Smooth muscle cell (in vitro differentiated cells): ENCODE measurements at regions not wholly inside any gene's neighbourhood (a gene's known extent, or its start where the extent isn't known, plus 50 kb on each side); places are given as distances from the start of the nearest gene placed in this dataset.

Experiments
- DNase-seq: peaks from one replicate; lab custom pipeline; 2025; ENCODE audit not compliant: unreplicated experiment; lab: John Stamatoyannopoulos, UW
- H2AFZ ChIP-seq: fragments of 200-600 bp; sonication (generic); 2 replicates; pipeline ENCODE4 v1.6.0; 2016; ENCODE audit warnings: antibody characterized with exemption, low read depth, mild to moderate bottlenecking
- H3F3A ChIP-seq: fragments of 200-600 bp; sonication (generic); 2 replicates; pipeline ENCODE4 v1.6.0; 2017; ENCODE audit warnings: antibody characterized with exemption, low read depth
- H3K27ac ChIP-seq: fragments of 200-600 bp; sonication (generic); 2 replicates; pipeline ENCODE4 v1.5.1; 2016; ENCODE audit warnings: low read depth, mild to moderate bottlenecking
- H3K27me3 ChIP-seq: fragments of 200-600 bp; sonication (generic); 2 replicates; pipeline ENCODE4 v1.6.1; 2016; ENCODE audit warnings: low read depth, mild to moderate bottlenecking
- H3K36me3 ChIP-seq: fragments of 200-600 bp; sonication (generic); 2 replicates; pipeline ENCODE4 v1.5.1; 2016; ENCODE audit warnings: low read depth
- H3K4me1 ChIP-seq: fragments of 200-600 bp; sonication (generic); 2 replicates; pipeline ENCODE4 v1.5.1; 2016; ENCODE audit warnings: low read depth
- H3K4me2 ChIP-seq: fragments of 200-600 bp; sonication (generic); 2 replicates; pipeline ENCODE4 v1.6.0; 2016; ENCODE audit warnings: mild to moderate bottlenecking
- H3K4me3 ChIP-seq: fragments of 200-600 bp; sonication (generic); 2 replicates; pipeline ENCODE4 v1.5.1; 2016; ENCODE audit warnings: mild to moderate bottlenecking
- H3K79me2 ChIP-seq: fragments of 200-600 bp; sonication (generic); 2 replicates; pipeline ENCODE4 v1.6.0; 2016; ENCODE audit warnings: low read depth, mild to moderate bottlenecking
- H3K9ac ChIP-seq: fragments of 200-600 bp; sonication (generic); 2 replicates; pipeline ENCODE4 v1.6.0; 2016; ENCODE audit warnings: low read depth
- H3K9me3 ChIP-seq: fragments of 200-600 bp; sonication (generic); replicated peaks from 2 replicates; pipeline ENCODE4 v1.5.1; 2016; ENCODE audit warnings: low read depth
- H4K20me1 ChIP-seq: fragments of 200-600 bp; sonication (generic); 2 replicates; pipeline ENCODE4 v1.6.0; 2016; ENCODE audit warnings: low read depth
- WGBS: methylation state at CpG from one replicate; pipeline ENCODE4 v1.1.7; 2016; ENCODE audit warnings: low lambda C conversion rate; 5-methylcytosine and 5-hydroxymethylcytosine counted together
- TF ChIP-seq, protein P1 (sequence below): fragments of 200-600 bp; sonication (generic); IDR thresholded peaks from 2 replicates; pipeline ENCODE4 v1.5.1; 2017; ENCODE audit warnings: borderline replicate concordance, mild to moderate bottlenecking, antibody characterized with exemption; ENCODE audit not compliant: insufficient read depth, poor library complexity, severe bottlenecking

DNA sequence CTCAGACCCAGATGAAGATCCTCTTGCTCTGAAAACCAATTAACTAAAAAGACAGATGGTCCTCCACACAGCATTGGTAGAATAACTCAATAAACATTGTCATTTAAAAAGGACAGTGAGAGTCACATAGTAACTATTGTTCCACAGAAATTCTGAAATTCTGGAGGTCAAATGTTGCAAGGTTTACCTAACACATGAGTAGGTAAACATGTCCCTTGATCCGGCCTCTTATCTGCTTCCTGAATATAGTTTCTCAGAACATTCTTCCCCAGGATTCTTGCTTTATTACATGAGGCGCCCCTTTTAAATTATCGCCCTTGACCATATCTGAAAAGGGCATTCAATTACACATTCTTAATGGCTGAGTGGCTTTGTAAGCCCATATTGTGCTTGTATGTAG, 270.7 kb downstream of the SEMA3D start:
- no peak overlapping the region for H3K27ac ChIP-seq

DNA sequence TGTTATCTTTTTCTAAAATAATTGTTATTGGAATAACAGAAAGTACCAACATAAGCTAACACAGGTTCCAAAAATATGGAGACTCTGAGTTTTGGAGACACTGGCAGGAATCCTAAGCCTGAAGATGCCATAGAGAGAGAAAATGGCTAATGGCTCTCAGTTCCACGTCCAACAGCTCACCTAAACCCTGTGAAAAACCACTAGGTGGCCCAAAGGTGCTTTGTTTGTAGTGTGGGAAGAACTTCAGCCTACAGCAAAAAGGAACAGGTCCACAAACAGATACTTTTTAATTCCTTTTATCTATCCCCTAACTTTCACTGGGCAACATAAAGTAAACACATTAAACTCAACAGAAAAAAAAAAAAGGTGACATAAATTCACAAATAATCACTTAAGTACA, 272.3 kb downstream of the SEMA3D start:
- no peaks in the 10 kb centered on the region for H4K20me1 ChIP-seq
- H3K4me1 ChIP-seq: peaks cover 4% of the 10 kb centered on the region
- no peak for DNase-seq
- 57% methylated on average over 1 of the region's 1 CpG for WGBS
- TF ChIP-seq, protein P1, sequence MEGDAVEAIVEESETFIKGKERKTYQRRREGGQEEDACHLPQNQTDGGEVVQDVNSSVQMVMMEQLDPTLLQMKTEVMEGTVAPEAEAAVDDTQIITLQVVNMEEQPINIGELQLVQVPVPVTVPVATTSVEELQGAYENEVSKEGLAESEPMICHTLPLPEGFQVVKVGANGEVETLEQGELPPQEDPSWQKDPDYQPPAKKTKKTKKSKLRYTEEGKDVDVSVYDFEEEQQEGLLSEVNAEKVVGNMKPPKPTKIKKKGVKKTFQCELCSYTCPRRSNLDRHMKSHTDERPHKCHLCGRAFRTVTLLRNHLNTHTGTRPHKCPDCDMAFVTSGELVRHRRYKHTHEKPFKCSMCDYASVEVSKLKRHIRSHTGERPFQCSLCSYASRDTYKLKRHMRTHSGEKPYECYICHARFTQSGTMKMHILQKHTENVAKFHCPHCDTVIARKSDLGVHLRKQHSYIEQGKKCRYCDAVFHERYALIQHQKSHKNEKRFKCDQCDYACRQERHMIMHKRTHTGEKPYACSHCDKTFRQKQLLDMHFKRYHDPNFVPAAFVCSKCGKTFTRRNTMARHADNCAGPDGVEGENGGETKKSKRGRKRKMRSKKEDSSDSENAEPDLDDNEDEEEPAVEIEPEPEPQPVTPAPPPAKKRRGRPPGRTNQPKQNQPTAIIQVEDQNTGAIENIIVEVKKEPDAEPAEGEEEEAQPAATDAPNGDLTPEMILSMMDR: no peak
- H3K4me3 ChIP-seq: no peak overlapping the region
- peak overlapping the region; percentile 84 for H3K27ac ChIP-seq
- no peaks in the 10 kb centered on the region for H3K36me3 ChIP-seq
- no peaks in the 10 kb centered on the region for H3K27me3 ChIP-seq
- H3K9ac ChIP-seq: no peak overlapping the region
- no peaks in the 10 kb centered on the region for H3F3A ChIP-seq
- H3K9me3 ChIP-seq: no peaks in the 10 kb centered on the region
- H3K4me2 ChIP-seq: no peak overlapping the region
- H2AFZ ChIP-seq: no peak overlapping the region
- no peaks in the 10 kb centered on the region for H3K79me2 ChIP-seq

More for the DNA sequence above, 270.7 kb downstream of the SEMA3D start:
- no peak overlapping the region for H2AFZ ChIP-seq
- H3F3A ChIP-seq: no peaks in the 10 kb centered on the region
- peaks cover 4% of the 10 kb centered on the region for H3K4me1 ChIP-seq
- no peaks in the 10 kb centered on the region for H3K9me3 ChIP-seq
- H3K4me2 ChIP-seq: no peak overlapping the region
- TF ChIP-seq, protein P1: no peak
- H3K9ac ChIP-seq: no peak overlapping the region
- H3K79me2 ChIP-seq: no peaks in the 10 kb centered on the region
- WGBS: 94% methylated on average over 3 of the region's 3 CpGs
- DNase-seq: no peak
- no peaks in the 10 kb centered on the region for H3K36me3 ChIP-seq
- no peaks in the 10 kb centered on the region for H4K20me1 ChIP-seq
- H3K27me3 ChIP-seq: no peaks in the 10 kb centered on the region
- no peak overlapping the region for H3K4me3 ChIP-seq

DNA sequence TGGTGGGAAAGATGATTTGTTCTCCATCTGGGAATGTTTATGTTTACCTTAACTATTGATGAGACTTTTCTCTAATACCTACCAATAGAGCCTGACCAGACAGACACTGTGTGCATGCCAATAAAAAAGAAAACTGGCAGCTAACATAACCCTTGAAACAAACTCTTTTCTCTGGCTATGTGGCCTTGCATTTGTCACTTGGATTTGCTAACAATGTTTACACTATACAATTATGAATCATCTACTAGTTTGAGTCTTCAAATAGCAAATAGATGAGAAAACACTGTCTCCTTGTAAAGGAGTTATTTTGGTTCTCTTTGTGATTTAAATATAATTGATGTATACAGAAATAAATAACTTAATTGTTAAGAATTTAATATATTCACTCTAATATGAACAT, 273.1 kb downstream of the SEMA3D start:
- peak overlapping the region; percentile 71 for H2AFZ ChIP-seq
- H3K36me3 ChIP-seq: no peaks in the 10 kb centered on the region
- H3K9me3 ChIP-seq: no peaks in the 10 kb centered on the region
- no peaks in the 10 kb centered on the region for H3K79me2 ChIP-seq
- H3K4me2 ChIP-seq: peak overlapping the region; percentile 69
- peak overlapping the region; percentile 12 for H3K4me3 ChIP-seq
- no peak for DNase-seq
- H3F3A ChIP-seq: no peaks in the 10 kb centered on the region
- no peaks in the 10 kb centered on the region for H4K20me1 ChIP-seq
- peak overlapping the region; percentile 84 for H3K27ac ChIP-seq
- H3K27me3 ChIP-seq: no peaks in the 10 kb centered on the region
- H3K4me1 ChIP-seq: peaks cover 4% of the 10 kb centered on the region
- peak overlapping the region; percentile 62 for H3K9ac ChIP-seq
- TF ChIP-seq, protein P1: no peak

DNA sequence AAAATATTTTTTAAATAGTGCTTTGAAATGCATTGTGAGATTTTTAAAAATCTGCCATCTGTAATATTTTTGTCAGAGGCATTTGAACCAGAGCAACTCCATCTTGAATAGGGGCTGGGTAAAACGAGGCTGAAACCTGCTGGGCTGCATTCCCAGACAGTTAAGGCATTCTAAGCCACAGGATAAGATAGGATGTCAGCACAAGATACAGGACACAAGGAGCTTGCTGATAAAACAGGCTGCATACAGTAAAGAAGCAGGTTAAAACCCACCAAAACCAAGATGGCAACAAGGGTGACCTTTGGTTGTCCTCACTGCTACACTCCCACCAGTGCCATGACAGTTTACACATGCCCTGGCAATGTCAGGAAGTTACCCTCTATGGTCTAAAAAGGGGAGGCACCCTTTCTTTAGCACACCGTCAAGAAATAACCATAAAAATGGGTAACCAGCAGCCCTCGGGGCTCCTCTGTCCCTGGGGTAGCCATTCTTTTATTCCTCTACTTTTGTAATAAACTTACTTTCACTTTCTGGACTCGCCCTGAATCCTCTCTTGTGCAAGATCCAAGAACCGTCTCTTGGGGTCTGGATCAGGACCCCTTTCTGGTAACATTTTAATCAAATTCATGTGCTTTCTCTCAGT, 273.7 kb downstream of the SEMA3D start:
- peak overlapping the region; percentile 62 for H3K9ac ChIP-seq
- H3K4me3 ChIP-seq: peak overlapping the region; percentile 12
- TF ChIP-seq, protein P1: no peak
- H3F3A ChIP-seq: no peaks in the 10 kb centered on the region
- H3K27me3 ChIP-seq: no peaks in the 10 kb centered on the region
- H3K36me3 ChIP-seq: no peaks in the 10 kb centered on the region
- H3K9me3 ChIP-seq: no peaks in the 10 kb centered on the region
- peak overlapping the region; percentile 84 for H3K27ac ChIP-seq
- peak overlapping the region; percentile 69 for H3K4me2 ChIP-seq
- WGBS: 68% methylated on average over 5 of the region's 5 CpGs
- DNase-seq: no peak
- no peaks in the 10 kb centered on the region for H3K79me2 ChIP-seq
- peak overlapping the region; percentile 71 for H2AFZ ChIP-seq
- peaks cover 4% of the 10 kb centered on the region for H3K4me1 ChIP-seq
- no peaks in the 10 kb centered on the region for H4K20me1 ChIP-seq
